ENCODE measurements at regions not wholly inside any gene's neighbourhood (a gene's known extent, or its start where the extent isn't known, plus 50 kb on each side); places are given as distances from the start of the nearest gene placed in this dataset.
A peak's percentile ranks its signal among the peaks of the same experiment; 100 is the strongest.

GRCh38 chr4:104593019-104593418 is 98.3 kb upstream of the CXXC4 start:
- Mint-ChIP-seq H3K4me3 (no peak overlapping the region), H3K4me1 (no peaks in the 10 kb centered on the region), H3K9me3 (ENCODE audit: insufficient read depth) (no peaks in the 10 kb centered on the region), H3K27ac (no peak overlapping the region), H3K27me3 (peaks cover under 1% of the 10 kb centered on the region)
- no peaks in the 10 kb centered on the region for H3K4me1 ChIP-seq (ENCODE audit: control insufficient read depth in 2 of 2, insufficient read depth in 2 of 2, low read length in 2 of 2)
- H3K27ac ChIP-seq (ENCODE audit: low read length in 2 of 2): no peak overlapping the region
- no peaks in the 10 kb centered on the region for H3K79me2 ChIP-seq (ENCODE audit: control insufficient read depth, insufficient read depth, low read length)
- no peak overlapping the region for H3K9ac ChIP-seq (ENCODE audit: low read length)
- TF ChIP-seq EZH2 (IDR thresholded peaks at IDR 0.05; ENCODE audit: borderline replicate concordance, insufficient read depth, low read depth, low read length, poor library complexity, severe bottlenecking): no peak
- TF ChIP-seq CTCF (IDR thresholded peaks at IDR 0.05): no peak
- WGBS (ENCODE audit: insufficient coverage): 69% methylated on average over 4 of the region's 7 CpGs
- H3K9me3 ChIP-seq (ENCODE audit: control extremely low read depth in 1 of 3, control insufficient read depth in 2 of 3, insufficient read depth in 1 of 3, low read length in 2 of 3): peaks cover 0 to 1% (median 0%) of the 10 kb centered on the region in 3 donors
- intact Hi-C loops (cut with micrococcal nuclease): no loop called here
- H3K27me3 ChIP-seq (replicated peaks in 1 of 4; ENCODE audit: control extremely low read depth in 1 of 4, control insufficient read depth in 3 of 4, insufficient read depth in 4 of 4, low read length in 3 of 4): no peaks in the 10 kb centered on the region
- H2AFZ ChIP-seq (ENCODE audit: insufficient read depth, low read depth, low read length, poor library complexity, severe bottlenecking): peak overlapping the region; percentile 11
- CTCF ChIA-PET: no interaction called here
- H3K4me3 ChIP-seq (ENCODE audit: control extremely low read depth in 1 of 5, extremely low read depth in 1 of 5, insufficient read depth in 1 of 5, low read depth in 2 of 5, low read length in 4 of 5): no peak overlapping the region
- H3K36me3 ChIP-seq (replicated peaks in 1 of 2; ENCODE audit: control extremely low read depth in 1 of 2, control insufficient read depth in 1 of 2, extremely low read depth in 1 of 2, insufficient read depth in 2 of 2, low read length in 1 of 2): no peaks in the 10 kb centered on the region
- H3K4me2 ChIP-seq (replicated peaks; ENCODE audit: low read depth, low read length, poor library complexity, severe bottlenecking): no peak overlapping the region
- H4K20me1 ChIP-seq (ENCODE audit: control insufficient read depth, insufficient read depth, low read length, poor library complexity, severe bottlenecking): no peaks in the 10 kb centered on the region
- ATAC-seq (ENCODE audit: low read depth) (no peak), DNase-seq (no peak)
- POLR2A ChIA-PET: no interaction called here

- no peak overlapping the region for H2AFZ ChIP-seq (ENCODE audit: insufficient read depth, low read depth, low read length, poor library complexity, severe bottlenecking)
- no peak overlapping the region for H3K4me2 ChIP-seq (replicated peaks; ENCODE audit: low read depth, low read length, poor library complexity, severe bottlenecking)
- no peak overlapping the region for H3K4me3 ChIP-seq (ENCODE audit: control extremely low read depth in 1 of 5, extremely low read depth in 1 of 5, insufficient read depth in 1 of 5, low read depth in 2 of 5, low read length in 4 of 5)
- Mint-ChIP-seq H3K27me3 (no peaks in the 10 kb centered on the region), H3K4me1 (no peaks in the 10 kb centered on the region), H3K4me3 (no peak overlapping the region), H3K9me3 (ENCODE audit: insufficient read depth) (no peaks in the 10 kb centered on the region), H3K27ac (no peak overlapping the region)
- H3K36me3 ChIP-seq (replicated peaks in 1 of 2; ENCODE audit: control extremely low read depth in 1 of 2, control insufficient read depth in 1 of 2, extremely low read depth in 1 of 2, insufficient read depth in 2 of 2, low read length in 1 of 2): no peaks in the 10 kb centered on the region
- no peaks in the 10 kb centered on the region for H4K20me1 ChIP-seq (ENCODE audit: control insufficient read depth, insufficient read depth, low read length, poor library complexity, severe bottlenecking)
- H3K27ac ChIP-seq (ENCODE audit: low read length in 2 of 2): no peak overlapping the region
- no peaks in the 10 kb centered on the region for H3K79me2 ChIP-seq (ENCODE audit: control insufficient read depth, insufficient read depth, low read length)
- DNase-seq (no peak), ATAC-seq (ENCODE audit: low read depth) (no peak)
- intact Hi-C loops (cut with micrococcal nuclease): no loop called here
- no peaks in the 10 kb centered on the region for H3K4me1 ChIP-seq (ENCODE audit: control insufficient read depth in 2 of 2, insufficient read depth in 2 of 2, low read length in 2 of 2)
- no peaks in the 10 kb centered on the region for H3K27me3 ChIP-seq (replicated peaks in 1 of 4; ENCODE audit: control extremely low read depth in 1 of 4, control insufficient read depth in 3 of 4, insufficient read depth in 4 of 4, low read length in 3 of 4)
- no peak overlapping the region for H3K9ac ChIP-seq (ENCODE audit: low read length)
- ChIA-PET CTCF (no interaction called here), POLR2A (no interaction called here)
- peaks cover 0 to 1% (median 0%) of the 10 kb centered on the region in 3 donors for H3K9me3 ChIP-seq (ENCODE audit: control extremely low read depth in 1 of 3, control insufficient read depth in 2 of 3, insufficient read depth in 1 of 3, low read length in 2 of 3)
- TF ChIP-seq CTCF (IDR thresholded peaks at IDR 0.05) (no peak), EZH2 (IDR thresholded peaks at IDR 0.05; ENCODE audit: borderline replicate concordance, insufficient read depth, low read depth, low read length, poor library complexity, severe bottlenecking) (no peak)
- WGBS (ENCODE audit: insufficient coverage): no CpG with 5 or more reads among the region's 5 CpGs
Observed at GRCh38 chr4:104596189-104596588, 101.5 kb upstream of the CXXC4 start.
